Stimulated activated CD4-positive, alpha-beta T cell treated with anti-CD3 and anti-CD28 coated beads, Interleukin-15, amount 100 ng/mL, for 1 hour (primary cell): ENCODE measurements at regions not wholly inside any gene's neighbourhood (a gene's known extent, or its start where the extent isn't known, plus 50 kb on each side); places are given as distances from the start of the nearest gene placed in this dataset.
"Not testable (repeated sequence)": the region's sequence is repeated elsewhere in the genome, so short reads cannot be mapped to it uniquely, and the experiment has no call there.

Source experiments
- DNase-seq, 2 donors: peaks; one replicate each; pipeline ENCODE4 v3.0.0-alpha.2; 2020; ENCODE audit warnings: low read depth in 1 of 2, low spot score in 1 of 2

- DNase-seq: not testable (repeated sequence)
Observed at GRCh38 chr20:41727681-41728080, 109.5 kb upstream of the CHD6 start.

GRCh38 chr20:41726727-41727126, 108.5 kb upstream of the CHD6 start:
- no peak for DNase-seq

- no peak for DNase-seq
Observed at GRCh38 chr20:41719151-41719550, 101.0 kb upstream of the CHD6 start.

- no peak for DNase-seq
Observed at GRCh38 chr20:41717483-41717882, 99.3 kb upstream of the CHD6 start.

GRCh38 chr20:41716911-41717310, 98.7 kb upstream of the CHD6 start:
- no peak for DNase-seq

- no peak for DNase-seq
Observed at GRCh38 chr20:41716436-41716835, 98.3 kb upstream of the CHD6 start.

- no peak for DNase-seq
Observed at GRCh38 chr20:41715526-41715925, 97.3 kb upstream of the CHD6 start.

GRCh38 chr20:41714030-41714429, 95.9 kb upstream of the CHD6 start:
- no peak for DNase-seq

- DNase-seq: no peak
Observed at GRCh38 chr20:41704896-41705295, 86.7 kb upstream of the CHD6 start.

GRCh38 chr20:41702647-41703046, 84.5 kb upstream of the CHD6 start:
- no peak for DNase-seq

- DNase-seq: no peak
Observed at GRCh38 chr20:41701588-41702348, 83.6 kb upstream of the CHD6 start.

GRCh38 chr20:41699673-41700072, 81.5 kb upstream of the CHD6 start:
- not testable (repeated sequence) for DNase-seq

- no peak for DNase-seq
Observed at GRCh38 chr20:41697861-41698559, 79.8 kb upstream of the CHD6 start.

GRCh38 chr20:41696428-41696827, 78.3 kb upstream of the CHD6 start:
- DNase-seq: no peak

GRCh38 chr20:41694796-41695195, 76.6 kb upstream of the CHD6 start:
- DNase-seq: no peak

GRCh38 chr20:41693136-41693979, 75.2 kb upstream of the CHD6 start:
- peak; percentile 51 to 56 for DNase-seq

- DNase-seq: peak; percentile 51 to 58
Observed at GRCh38 chr20:41692479-41693135, 74.4 kb upstream of the CHD6 start.

GRCh38 chr20:41691443-41691842, 73.3 kb upstream of the CHD6 start:
- DNase-seq: no peak

- DNase-seq: no peak
Observed at GRCh38 chr20:41690702-41691101, 72.5 kb upstream of the CHD6 start.

- DNase-seq: no peak
Observed at GRCh38 chr20:41686961-41687360, 68.8 kb upstream of the CHD6 start.

GRCh38 chr20:41685145-41685544, 67.0 kb upstream of the CHD6 start:
- DNase-seq: not testable (repeated sequence)
